Erythroblast (primary cell): ENCODE measurements at regions not wholly inside any gene's neighbourhood (a gene's known extent, or its start where the extent isn't known, plus 50 kb on each side); places are given as distances from the start of the nearest gene placed in this dataset.

Experiments used
- GATA1 ChIP-seq: IDR thresholded peaks from 2 replicates; pipeline ENCODE4 v1.6.1; 2011; ENCODE audit warnings: low read depth, mild to moderate bottlenecking, control low read depth, low read length, moderate library complexity
- POLR2A ChIP-seq: IDR thresholded peaks from 2 replicates; pipeline ENCODE4 v1.6.1; 2011; ENCODE audit warnings: mild to moderate bottlenecking, low read length

GRCh38 chr1:209485167-209485566, 98.3 kb upstream of the CAMK1G start:
- TF ChIP-seq POLR2A (no peak), GATA1 (no peak)
